NCI-H1436 treated with DMSO at 0.1 percent for 48 hours (cell line): ENCODE measurements at regions not wholly inside any gene's neighbourhood (a gene's known extent, or its start where the extent isn't known, plus 50 kb on each side); places are given as distances from the start of the nearest gene placed in this dataset.
"Not testable (repeated sequence)": the region's sequence is repeated elsewhere in the genome, so short reads cannot be mapped to it uniquely, and the experiment has no call there.

Experiments
- DNase-seq: peaks from one replicate; lab custom pipeline; 2025; lab: John Stamatoyannopoulos, UW

DNA sequence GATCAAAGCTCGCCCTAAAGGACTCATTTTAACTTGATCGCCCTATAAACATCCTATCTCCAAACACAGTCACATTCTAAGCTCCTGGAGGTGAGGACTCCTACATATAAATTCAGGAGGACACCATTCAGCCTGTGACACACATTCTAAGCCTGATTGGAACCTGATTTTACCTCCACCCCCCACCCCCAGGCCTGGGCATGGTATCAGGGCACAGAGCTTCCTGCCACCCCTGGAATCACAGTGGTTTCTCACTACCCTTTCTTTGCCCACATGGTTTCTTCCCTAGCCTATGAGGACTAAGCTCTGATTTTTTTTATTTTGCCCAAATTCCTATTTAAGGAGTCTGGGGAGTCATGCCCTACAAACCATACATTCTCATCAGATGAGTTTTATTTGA lies 428.1 kb upstream of the ID2 start:
- DNase-seq = no peak

DNA sequence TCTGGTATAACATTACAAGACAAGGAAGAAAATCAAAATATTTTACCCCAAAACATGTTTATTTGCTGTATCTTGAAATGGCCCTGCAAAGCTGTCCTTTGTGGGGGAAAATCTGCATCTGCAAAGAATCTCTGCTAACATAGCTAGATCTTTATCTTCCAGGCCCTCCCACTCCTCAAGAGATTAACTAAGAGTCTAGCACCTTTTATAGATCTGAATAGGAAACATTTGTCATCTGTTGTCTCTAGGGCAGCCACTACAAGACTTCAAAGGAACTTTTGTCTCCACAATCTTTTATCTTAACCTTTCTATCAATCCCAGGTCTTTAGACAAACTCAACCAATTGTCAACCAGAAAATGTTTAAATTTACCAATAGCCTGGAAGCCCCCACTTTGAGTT lies 427.6 kb upstream of the ID2 start:
- DNase-seq = not testable (repeated sequence)

DNA sequence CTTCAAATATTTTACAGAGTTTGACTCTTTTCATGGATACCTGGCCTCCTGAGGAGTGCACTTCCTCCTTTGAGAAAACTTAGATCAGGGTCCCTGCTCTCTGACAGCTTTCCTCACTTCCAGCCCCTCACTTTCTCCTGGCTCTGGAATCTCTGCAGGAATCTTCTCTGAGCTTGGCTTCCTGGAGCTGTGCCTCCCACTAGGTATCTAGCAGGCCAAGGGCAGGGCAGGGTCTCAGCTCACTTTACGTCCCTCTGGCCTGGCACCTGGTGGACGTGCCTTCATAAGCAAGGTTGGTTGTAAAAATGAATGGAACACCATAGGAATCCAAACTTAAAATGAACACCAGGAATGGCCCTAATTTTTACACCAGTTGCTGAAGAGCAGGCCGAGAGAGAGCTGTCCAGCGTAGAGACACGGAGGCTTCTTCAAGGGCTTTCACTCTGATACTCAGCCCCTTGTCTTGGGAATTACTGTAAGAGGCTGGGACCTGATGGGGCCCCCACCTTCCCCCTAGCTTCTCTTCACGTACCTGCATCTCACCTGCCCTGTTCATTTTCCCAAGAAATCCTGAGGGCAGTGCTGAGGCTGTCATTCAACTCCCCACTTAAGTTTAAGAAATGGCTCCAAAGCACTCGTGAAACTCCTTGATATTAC lies 426.9 kb upstream of the ID2 start:
- DNase-seq = no peak

GRCh38 chr2:8255448-8255800 lies 426.4 kb upstream of the ID2 start:
- DNase-seq = no peak

- no peak for DNase-seq
These were observed 425.0 kb upstream of the ID2 start for GRCh38 chr2:8256905-8257304.

- DNase-seq = no peak
These were observed 424.4 kb upstream of the ID2 start for GRCh38 chr2:8257502-8257901.

- DNase-seq = no peak
These were observed 423.4 kb upstream of the ID2 start for GRCh38 chr2:8258406-8258805.

GRCh38 chr2:8259106-8259840 lies 422.6 kb upstream of the ID2 start:
- DNase-seq = no peak

DNA sequence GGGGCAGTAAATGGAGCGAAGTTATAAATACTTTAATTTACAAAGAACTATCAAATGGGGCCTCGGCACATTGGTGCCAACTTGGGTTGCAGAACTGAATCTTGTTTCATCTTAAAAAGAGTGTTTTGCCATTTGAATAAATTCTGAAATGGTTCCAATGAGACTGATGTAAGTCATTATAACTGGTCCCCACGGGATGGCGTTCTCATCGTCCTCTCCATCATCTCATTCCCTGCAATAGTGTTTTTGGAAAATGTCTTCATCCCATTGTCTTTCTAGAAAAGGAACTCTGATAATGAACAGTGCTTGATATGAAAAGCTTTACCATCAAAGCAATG lies 422.0 kb upstream of the ID2 start:
- DNase-seq = no peak

DNA sequence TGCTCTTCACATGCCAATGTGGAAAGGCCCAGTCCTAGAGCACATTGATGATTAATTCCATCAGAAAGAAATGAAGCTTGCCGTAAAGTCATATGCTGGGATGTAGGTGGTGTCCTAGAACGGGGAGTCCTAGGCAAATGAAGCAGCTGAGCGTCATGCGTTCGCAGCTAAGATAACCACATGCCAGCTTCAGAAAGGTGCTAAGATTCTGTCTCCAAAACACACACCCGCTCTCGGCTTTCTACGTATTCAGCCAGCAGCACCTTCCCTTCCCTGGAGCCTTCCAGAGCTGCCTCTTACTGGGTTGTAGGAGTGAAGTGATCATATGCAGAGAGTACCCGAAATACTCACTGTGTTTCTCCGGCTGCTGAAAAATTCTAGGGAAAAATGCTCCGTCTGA lies 421.6 kb upstream of the ID2 start:
- DNase-seq = no peak

GRCh38 chr2:8263901-8264300 lies 418.0 kb upstream of the ID2 start:
- no peak for DNase-seq

- DNase-seq = no peak
These were observed 416.9 kb upstream of the ID2 start for GRCh38 chr2:8264981-8265380.

DNA sequence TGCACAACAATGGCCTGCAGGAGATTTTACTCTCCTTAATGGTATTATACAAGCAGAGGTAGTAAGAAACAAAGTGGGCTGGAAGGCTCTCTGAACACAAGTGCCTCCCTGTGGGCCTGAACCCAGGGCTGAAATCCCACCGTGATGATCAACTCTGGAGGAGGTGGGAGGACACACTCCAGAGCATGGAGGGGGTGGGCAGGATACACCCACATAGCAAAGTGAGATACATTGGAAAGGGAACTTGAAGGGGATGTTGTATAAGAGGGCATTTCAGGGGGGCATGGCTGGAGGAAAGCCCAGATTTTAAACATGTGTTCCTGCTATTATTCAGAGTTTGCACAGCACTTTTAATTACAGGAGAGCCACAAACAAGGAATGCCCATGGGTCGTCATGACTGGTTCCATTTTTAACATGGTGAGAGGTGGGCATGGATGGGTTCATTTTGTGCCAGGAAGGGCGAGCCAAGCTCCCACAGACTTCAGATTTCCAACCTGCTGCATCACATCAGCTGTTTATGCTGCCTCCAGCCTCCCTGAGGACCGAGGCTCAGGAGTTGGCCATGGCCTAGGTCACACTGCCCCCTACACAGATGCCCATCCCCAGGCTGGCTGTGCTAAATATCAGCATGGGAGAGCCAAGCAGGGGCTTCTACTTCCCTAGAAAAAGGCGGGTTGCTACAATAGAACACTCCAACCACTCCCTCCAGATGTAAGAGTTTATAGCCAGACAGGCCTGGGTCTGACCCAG lies 416.2 kb upstream of the ID2 start:
- DNase-seq = no peak

- no peak for DNase-seq
These were observed 415.3 kb upstream of the ID2 start for GRCh38 chr2:8266563-8266962.

DNA sequence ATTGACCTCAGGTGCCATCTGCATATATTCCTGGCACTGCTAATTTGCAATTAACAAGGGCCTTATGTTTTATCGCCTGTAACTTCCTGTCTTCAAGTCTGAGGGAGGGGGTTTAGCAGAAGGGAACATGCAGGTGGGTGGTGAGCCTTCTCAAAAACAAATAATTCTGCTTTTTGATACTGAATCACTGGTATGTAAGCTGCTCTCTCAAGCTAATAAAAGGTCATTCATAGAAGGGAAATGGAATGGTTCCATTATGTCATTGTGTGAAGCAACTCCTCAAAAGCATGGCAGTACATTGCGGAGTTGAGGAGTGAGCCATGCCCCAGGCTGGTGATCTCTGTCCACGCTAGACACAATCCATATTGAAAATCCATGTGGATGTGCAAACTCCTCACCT lies 414.8 kb upstream of the ID2 start:
- DNase-seq = no peak

- DNase-seq = no peak
These were observed 414.1 kb upstream of the ID2 start for GRCh38 chr2:8267721-8268120.

DNA sequence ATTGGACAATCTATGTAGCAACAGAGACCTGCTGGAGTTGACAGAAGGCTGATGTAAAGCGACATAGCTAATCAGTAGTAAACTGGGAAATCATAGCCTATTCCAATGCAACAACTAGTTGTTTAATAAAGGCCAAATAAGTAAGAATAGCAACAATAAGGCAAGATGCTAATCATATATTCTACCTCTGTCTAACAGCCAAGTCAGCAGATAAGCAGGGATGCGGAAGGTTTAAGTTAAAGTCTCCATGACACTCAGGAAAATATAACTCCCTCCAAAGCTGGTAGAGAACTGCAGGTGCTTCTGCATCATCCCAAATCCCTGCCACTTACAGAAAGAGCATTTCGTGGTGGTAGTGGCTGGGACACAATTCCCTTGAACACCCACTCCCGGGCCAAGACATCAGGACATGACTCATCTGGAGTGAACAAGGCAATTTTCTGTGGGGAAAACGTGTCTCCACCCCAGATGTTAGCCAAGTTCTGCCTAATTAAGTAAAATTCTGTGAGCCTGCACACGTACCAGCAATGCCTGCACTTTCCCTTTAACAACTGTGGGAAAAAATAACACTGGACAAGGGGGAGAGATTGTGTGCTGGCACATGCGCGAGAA lies 413.6 kb upstream of the ID2 start:
- DNase-seq = no peak

GRCh38 chr2:8270699-8271098 lies 411.2 kb upstream of the ID2 start:
- DNase-seq = no peak

DNA sequence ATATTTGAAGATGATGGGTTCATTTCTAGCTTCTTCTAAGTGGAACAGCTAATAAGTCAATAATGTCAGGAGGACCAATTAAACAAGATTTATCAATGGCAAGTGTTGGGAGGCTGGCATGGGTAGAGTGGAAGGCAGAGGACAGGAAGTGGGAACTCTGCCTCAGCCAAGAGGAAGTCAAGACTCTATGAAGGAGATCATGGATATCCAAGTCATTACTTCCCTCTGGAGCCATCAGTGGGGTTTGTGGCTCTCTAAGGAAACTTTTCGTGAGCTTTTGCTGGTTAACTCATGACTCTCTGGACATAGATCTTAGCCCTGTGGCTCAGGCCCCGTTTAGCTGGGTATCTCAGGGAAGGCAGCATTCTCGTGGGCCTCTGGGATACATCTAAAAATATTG lies 410.4 kb upstream of the ID2 start:
- no peak for DNase-seq

DNA sequence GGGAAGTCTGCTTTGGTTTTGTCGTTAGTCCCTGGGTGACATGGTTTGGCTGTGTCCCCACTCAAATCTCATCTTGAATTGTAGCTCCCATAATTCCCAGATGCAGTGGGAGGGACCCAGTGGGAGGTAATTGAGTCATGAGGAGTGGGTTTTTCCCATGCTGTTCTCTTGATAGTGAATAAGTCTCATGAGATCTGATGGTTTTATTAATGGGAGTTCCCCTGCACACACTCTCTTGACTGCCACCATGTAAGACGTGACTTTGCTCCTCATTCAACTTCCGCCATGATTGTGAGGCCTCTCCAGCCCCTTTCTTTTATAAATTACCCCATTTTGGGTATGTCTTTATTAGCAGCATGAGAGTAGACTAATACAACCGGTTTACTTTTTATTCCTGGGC lies 405.8 kb upstream of the ID2 start:
- DNase-seq = no peak

GRCh38 chr2:8277921-8278571 lies 403.8 kb upstream of the ID2 start:
- no peak for DNase-seq

DNA sequence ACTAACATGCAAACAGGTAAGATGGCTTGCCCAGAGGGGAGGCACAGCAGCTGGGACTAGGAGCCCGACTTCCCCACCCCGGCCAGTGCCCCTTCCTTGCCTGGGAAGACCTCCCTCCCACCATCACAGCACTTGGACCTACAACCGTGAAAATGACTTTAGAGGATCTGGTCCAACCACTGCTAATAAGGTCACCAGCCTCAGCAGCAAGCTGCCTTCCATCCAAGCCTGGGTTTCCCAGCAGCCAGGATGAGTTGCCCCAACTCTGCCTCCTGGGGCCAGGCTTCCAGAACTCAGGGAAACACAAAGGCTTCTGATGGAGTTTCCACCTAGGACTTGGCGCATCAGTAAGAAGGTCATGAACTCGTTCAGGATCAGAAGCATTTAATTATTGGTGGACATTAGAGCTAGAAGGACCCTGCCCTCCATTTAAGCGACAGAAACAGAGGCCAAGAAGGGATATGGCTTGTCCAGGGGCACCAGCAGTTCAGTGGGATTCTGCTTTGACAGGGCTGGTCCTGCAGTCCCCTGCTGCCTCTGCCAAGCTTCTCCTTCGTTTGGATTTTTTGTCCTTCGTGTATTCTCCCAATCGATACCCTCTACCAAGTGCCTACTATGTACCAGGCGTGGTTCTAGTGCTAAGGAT lies 403.0 kb upstream of the ID2 start:
- DNase-seq = no peak
